NCI-H2171 (cell line): ENCODE measurements at regions not wholly inside any gene's neighbourhood (a gene's known extent, or its start where the extent isn't known, plus 50 kb on each side); places are given as distances from the start of the nearest gene placed in this dataset.

Experiments
- DNase-seq: peaks from one replicate; lab custom pipeline; 2025; lab: John Stamatoyannopoulos, UW

GRCh38 chr3:110101361-110101760 lies 764.0 kb upstream of the DPPA4 start:
- DNase-seq = no peak

DNA sequence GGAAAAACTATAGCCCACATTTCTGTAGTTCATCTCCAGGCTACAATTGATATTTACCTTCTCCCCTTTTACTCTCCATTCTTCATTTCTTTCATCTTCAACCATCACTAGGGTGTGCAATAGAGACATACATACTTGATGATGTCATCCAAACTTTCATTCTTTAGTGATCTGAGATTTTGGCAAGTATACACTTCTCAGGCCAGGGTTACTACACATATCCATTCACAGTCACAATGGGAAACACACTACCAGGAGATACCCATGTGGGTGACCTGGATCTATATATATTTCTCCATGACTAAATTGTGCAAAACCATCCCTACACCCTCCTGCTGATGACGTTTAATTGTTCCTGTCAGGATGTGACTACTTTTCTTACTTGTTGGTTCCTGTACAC lies 769.5 kb upstream of the DPPA4 start:
- no peak for DNase-seq

DNA sequence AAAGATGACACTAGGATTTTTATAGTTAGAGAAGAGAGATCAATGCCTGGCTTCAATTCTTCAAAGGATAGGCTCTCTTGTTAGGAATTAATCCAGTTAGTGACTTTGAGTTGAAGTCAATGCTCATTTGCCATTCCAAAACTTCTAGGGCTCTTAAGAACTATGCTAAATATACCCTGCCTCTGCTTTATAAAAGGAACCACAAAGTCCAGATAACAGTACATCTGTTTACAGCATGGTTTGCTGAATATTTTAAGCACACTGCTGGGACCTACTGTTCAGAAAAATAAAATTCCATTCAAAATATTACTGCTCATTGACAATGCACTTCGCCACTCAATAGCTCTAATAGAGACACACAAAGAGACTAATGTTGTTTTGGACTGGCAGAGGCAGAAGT lies 786.6 kb upstream of the DPPA4 start:
- no peak for DNase-seq

- DNase-seq = no peak
These were observed 788.7 kb upstream of the DPPA4 start for GRCh38 chr3:110126065-110126464.

DNA sequence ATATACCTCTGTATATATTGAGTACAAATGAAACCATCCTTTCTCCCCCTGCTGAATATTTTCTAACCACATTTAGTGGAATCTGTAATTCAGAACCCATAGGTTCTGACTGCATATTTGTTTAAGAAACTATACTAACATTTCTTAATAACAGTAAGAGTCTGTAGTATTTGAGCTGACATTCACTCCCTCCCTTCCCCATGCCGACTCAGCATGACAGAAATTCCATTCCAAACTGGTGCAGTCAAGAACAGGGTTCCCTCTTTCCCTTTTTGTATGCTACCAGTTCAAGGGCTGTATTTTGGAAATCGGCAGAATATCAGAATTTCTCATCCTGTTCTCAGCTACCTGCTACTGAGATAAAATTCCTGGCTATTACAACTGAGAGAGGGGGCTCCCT lies 796.6 kb upstream of the DPPA4 start:
- DNase-seq = no peak

DNA sequence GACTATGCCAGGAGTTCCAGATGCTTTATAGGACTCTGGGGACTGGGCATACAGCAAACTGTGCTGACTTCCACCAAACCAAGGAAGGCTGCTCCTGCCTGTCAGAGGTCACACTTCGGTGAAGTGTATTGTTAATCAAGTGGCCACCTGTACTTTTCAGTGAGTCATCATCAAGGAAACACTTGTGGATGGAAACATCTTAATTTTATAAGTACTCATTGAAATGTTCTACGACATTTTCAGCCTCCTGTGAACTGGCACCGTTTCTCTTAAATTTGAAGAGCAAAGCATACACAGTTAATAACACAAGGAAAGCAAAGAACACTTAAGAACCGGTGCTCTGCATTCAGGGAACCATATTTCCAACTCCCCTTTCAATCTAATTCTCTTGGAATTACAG lies 801.7 kb upstream of the DPPA4 start:
- no peak for DNase-seq

- no peak for DNase-seq
These were observed 802.5 kb upstream of the DPPA4 start for GRCh38 chr3:110139821-110140220.

GRCh38 chr3:110149763-110150162 lies 812.4 kb upstream of the DPPA4 start:
- no peak for DNase-seq

DNA sequence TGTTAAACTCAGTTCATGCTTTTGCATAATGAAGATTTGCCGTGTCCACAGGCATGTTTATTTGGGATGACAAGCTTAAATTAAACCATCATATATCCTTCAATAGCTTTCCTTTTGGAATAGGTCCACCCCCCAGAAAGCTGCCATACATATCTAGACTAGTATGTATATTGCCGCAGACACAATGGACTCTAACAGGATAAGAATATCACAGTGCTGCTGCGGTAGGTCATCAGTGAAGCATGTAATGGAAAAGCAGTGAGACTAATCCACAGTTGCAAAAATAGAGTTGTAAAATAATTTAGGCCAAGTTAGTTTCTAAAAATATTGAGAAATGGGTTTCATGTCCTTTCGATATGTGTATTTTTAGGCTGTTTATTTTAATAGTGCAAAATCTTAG lies 819.9 kb upstream of the DPPA4 start:
- no peak for DNase-seq

- DNase-seq = no peak
These were observed 827.5 kb upstream of the DPPA4 start for GRCh38 chr3:110164632-110165369.

GRCh38 chr3:110165370-110165743 lies 828.0 kb upstream of the DPPA4 start:
- DNase-seq = no peak

DNA sequence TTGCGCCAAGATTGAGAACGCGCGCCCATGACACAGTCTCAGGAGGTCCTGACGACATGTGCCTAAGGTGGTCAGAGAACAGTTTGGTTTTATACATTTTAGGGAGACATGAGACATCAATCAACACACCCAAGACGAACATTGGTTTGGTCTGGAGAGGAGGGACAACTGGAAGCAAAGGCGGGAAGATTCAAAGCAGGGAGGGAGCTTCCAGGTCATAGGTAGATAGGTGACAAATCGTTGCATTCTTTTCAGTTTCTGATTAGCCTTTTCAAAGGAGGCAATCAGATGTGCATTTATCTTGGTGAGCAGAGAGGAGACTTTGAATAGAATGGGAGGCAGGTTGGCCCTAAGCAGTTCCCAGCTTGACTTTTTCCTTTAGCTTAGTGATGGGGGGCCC lies 828.4 kb upstream of the DPPA4 start:
- no peak for DNase-seq

GRCh38 chr3:110166791-110167190 lies 829.4 kb upstream of the DPPA4 start:
- DNase-seq = no peak

GRCh38 chr3:110174908-110175307 lies 837.6 kb upstream of the DPPA4 start:
- no peak for DNase-seq

DNA sequence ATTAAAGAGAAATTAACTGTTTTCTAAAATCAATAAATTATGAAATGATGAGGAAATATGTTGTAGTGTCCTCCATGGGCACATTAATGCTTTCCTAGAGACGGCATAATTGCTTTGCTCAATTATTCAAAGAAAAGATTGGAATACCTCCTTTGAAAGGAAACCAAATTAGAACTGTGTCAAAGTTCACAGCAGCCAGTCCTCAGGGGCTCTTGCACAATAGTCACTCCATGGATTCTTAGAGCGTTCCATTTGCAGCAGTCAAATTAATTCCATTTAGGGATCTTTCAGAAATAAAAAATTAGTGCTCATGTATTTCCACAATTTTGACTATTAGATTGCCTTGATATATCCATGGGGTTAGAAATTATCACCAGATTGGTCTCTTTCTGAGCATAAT lies 841.6 kb upstream of the DPPA4 start:
- no peak for DNase-seq

- DNase-seq = no peak
These were observed 843.4 kb upstream of the DPPA4 start for GRCh38 chr3:110180733-110181132.

GRCh38 chr3:110181226-110181625 lies 843.9 kb upstream of the DPPA4 start:
- DNase-seq = no peak

DNA sequence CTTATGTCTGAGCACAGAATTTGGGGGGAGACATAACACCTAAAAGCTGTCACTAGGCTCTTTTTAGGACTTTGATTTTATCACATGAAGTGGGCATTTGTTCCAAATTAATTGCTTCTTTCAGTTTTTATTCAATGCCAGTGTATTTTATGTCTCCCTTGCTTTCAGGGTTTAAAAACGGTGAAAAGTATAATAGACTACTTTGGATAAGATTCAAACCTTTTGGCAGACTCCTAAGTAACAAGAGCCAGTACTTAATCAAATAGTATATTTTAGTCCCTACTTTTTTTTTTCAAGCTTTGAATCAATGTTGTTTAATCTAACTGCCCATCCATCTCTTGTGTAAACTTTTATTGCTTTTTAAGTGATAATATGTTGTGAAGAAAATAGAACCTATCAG lies 847.2 kb upstream of the DPPA4 start:
- no peak for DNase-seq

DNA sequence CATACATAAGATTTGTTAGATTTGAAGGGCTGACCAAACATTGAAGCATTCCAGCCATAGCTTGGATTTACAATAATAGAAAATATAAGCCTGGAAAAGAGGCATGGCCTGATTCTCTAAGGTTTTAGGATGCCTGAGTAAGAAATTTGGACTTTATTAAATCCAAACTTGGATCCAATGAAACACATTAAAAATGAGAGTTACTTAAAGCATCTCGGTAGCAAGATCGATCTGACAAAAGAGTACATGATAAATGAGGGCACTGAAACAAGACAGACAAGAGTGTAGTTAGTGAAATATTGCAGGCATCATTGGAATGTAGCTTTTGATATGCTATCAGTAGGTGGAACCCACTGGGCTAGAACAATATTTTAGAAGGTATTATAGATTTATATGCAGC lies 855.7 kb upstream of the DPPA4 start:
- DNase-seq = no peak

DNA sequence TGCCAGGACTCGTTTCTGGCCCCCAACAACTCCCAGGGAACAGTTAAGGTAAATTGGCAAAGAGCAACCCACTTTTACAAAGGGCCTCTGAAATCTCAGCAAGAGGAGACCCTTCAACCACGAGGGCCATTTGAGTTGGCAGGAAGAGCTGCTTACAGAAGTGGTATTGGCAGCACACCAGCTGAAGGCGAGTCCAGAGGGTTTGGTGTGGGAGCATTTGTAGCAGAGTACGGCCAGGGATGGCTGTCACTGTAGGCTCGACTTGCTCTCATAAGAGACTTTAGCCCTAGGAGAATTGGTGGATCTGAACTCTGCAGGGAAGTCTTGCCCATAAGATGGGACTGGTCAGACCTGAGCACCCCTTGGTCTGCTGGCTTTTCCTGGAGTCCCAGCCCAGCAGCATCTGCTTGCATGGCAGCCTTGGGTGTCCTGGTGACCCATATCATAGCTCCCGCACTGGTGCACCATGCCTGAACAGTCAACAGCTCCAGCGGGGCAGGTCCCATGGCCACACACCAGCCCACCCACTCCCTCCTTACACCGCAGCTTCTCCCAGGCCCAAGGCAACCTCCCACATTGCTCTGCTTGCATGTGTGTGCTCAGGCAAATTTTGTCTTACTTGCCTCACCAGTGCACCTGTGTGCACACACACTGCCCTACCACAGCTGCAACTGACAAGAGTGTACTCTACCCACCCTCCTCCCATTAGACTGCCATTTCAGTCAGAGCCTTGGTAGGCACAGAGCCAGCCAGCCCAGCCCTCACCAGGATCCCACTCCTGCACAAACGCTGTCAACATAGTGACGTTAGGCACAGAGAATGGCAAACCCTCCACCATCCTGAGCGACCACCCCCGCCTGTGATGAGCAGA lies 861.6 kb upstream of the DPPA4 start:
- no peak for DNase-seq

DNA sequence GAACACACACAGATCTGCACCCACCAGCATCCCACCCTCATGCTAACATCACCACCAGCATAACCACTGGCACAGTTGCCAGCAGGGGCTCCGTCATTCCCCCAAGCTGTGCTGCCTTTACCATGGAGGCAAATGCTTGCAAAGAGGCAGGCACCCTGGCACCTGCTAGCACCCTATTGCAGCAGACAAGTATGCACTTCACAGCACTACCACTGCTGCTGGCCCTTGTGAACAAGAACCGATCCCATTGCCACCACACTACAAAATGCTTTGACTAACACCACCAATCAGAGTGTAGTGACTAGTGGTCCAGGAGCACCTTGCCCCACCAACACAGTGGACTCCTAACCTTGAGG lies 862.2 kb upstream of the DPPA4 start:
- DNase-seq = no peak

DNA sequence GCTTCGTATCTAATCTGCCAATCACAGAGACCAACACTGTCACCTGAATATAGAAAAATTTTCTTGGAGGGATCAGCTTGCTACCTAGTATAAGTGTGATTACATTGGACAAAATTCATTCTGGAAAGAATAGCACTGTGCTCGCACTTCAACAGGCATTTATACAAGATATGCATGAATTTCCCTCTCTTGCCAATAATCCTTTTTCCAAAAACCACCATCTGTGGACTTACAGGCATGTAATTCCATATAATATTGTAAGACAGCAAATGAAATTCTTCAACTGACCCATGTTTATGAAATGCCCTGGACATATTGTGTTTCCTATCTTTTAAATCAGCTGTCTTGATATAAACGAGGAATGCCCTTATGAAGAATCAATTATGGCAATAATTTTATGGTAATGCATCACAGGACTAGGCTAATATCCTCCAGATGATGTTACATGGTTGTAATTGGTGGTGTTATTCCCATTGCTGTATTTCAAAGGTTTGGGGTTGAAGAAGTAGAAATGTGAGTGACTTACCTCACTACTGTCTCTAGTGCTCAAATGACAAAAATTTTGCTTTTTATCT lies 861.4 kb upstream of the NECTIN3 start:
- DNase-seq = no peak

DNA sequence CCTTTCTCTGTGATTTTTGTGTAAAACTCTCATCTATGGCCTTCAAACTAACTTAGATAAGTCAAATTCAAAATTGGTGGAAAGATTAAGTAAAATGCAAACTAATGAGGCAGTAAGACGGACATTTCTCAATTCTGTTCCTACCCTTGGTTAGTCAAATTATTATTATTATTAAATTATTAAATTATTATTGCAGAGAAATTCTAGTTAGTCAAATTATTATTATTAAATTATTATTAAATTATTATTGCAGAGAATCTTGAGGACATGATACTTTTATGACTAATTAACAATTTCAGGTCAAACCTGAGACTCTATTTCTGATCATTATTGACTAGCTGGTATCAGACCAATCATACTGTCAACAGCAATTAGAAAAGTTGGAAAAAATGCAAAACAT lies 845.0 kb upstream of the NECTIN3 start:
- DNase-seq = no peak
